GM12892 (cell line): ENCODE measurements at regions not wholly inside any gene's neighbourhood (a gene's known extent, or its start where the extent isn't known, plus 50 kb on each side); places are given as distances from the start of the nearest gene placed in this dataset.

ENCODE experiments used
- POLR2AphosphoS5 ChIP-seq: IDR thresholded peaks from 2 replicates; pipeline ENCODE4 v1.6.1; 2011; ENCODE audit warnings: low read depth, low read length, control low read depth
- TAF1 ChIP-seq: IDR thresholded peaks from 2 replicates; pipeline ENCODE4 v1.6.1; 2011; ENCODE audit warnings: low read depth, mild to moderate bottlenecking, control low read depth, low read length, borderline replicate concordance

DNA sequence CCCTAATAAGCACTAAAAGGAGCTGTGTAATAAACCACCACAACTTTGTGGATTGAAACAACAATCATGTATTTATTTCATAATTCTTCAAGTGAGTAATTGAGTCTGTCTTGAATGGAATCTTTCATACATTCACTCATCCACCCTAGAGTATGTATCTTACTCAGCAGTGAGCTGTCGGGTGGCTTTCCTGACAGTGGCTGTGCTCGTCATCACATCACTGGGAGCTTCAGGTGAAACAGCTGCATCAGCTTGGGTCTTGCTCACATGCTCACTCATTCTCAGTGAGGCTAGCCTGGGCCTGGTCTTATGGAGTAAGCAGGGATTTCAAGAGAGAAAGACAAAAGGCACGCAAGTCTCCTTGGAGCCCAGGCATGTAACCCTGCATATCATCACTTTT lies 271.4 kb downstream of the POM121L12 start:
- TF ChIP-seq TAF1 (no peak), POLR2AphosphoS5 (no peak)
